Keratinocyte (primary cell): ENCODE measurements at regions not wholly inside any gene's neighbourhood (a gene's known extent, or its start where the extent isn't known, plus 50 kb on each side); places are given as distances from the start of the nearest gene placed in this dataset.

Experiments used
- DNase-seq: peaks from one replicate; pipeline ENCODE4 v3.0.0-alpha.2; 2011; ENCODE audit warnings: low read depth, missing footprints, low spot score
- FAIRE-seq: peaks from 2 replicates; lab custom pipeline; 2011; peaks lifted over from hg19 to GRCh38; lab: Jason Lieb, UNC
- H2AFZ ChIP-seq: 2 replicates; pipeline ENCODE4 v1.6.0; 2012; ENCODE audit warnings: low read length, control low read depth, inconsistent platforms; ENCODE audit not compliant: control insufficient read depth
- H3K27ac ChIP-seq: 2 replicates; pipeline ENCODE4 v1.5.1; 2011; ENCODE audit warnings: low read length; ENCODE audit not compliant: control insufficient read depth, insufficient read depth
- H3K27me3 ChIP-seq: 3 replicates; pipeline ENCODE4 v1.6.0; 2011; ENCODE audit warnings: low read length; ENCODE audit not compliant: control insufficient read depth, insufficient read depth; ENCODE audit errors: extremely low read depth
- H3K36me3 ChIP-seq, 2 experiments: 2 replicates in 1 of 2; 3 replicates in 1 of 2; pipeline ENCODE4 v1.5.1; 2011; ENCODE audit warnings: low read length in 2 of 2, mild to moderate bottlenecking in 1 of 2; ENCODE audit not compliant: control insufficient read depth in 2 of 2, insufficient read depth in 2 of 2; ENCODE audit errors: extremely low read depth in 1 of 2
- H3K4me1 ChIP-seq: 3 replicates; pipeline ENCODE4 v1.5.1; 2011; ENCODE audit warnings: low read length; ENCODE audit not compliant: control insufficient read depth, insufficient read depth; ENCODE audit errors: extremely low read depth
- H3K4me2 ChIP-seq: 3 replicates; pipeline ENCODE4 v1.6.0; 2011; ENCODE audit warnings: low read depth, low read length; ENCODE audit not compliant: control insufficient read depth, insufficient read depth; ENCODE audit errors: extremely low read depth
- H3K4me3 ChIP-seq, 3 experiments: fragments of 200-600 bp in 1 of 3; sonication (generic) in 1 of 3; 2 replicates in 2 of 3; 3 replicates in 1 of 3; pipeline ENCODE4 v1.5.1; 2011 to 2016; ENCODE audit warnings: low read length in 3 of 3, mild to moderate bottlenecking in 3 of 3, control low read depth in 2 of 3, inconsistent platforms in 1 of 3, low read depth in 1 of 3, mixed read lengths in 1 of 3, mixed run types in 1 of 3, moderate library complexity in 1 of 3; ENCODE audit not compliant: control insufficient read depth in 2 of 3, insufficient read depth in 2 of 3; ENCODE audit errors: extremely low read depth in 1 of 3
- H3K79me2 ChIP-seq: 2 replicates; pipeline ENCODE4 v1.6.0; 2012; ENCODE audit warnings: low read length; ENCODE audit not compliant: control insufficient read depth, insufficient read depth
- H3K9ac ChIP-seq: 3 replicates; pipeline ENCODE4 v1.6.0; 2011; ENCODE audit warnings: low read length; ENCODE audit not compliant: control insufficient read depth, insufficient read depth; ENCODE audit errors: extremely low read depth
- H3K9me1 ChIP-seq: 3 replicates; pipeline ENCODE4 v1.6.0; 2011; ENCODE audit warnings: low read length; ENCODE audit not compliant: control insufficient read depth, insufficient read depth; ENCODE audit errors: extremely low read depth
- H3K9me3 ChIP-seq: 2 replicates; pipeline ENCODE4 v1.5.1; 2012; ENCODE audit warnings: low read depth, low read length; ENCODE audit not compliant: control insufficient read depth
- H4K20me1 ChIP-seq: 3 replicates; pipeline ENCODE4 v1.6.0; 2011; ENCODE audit warnings: low read length; ENCODE audit not compliant: control insufficient read depth, insufficient read depth; ENCODE audit errors: extremely low read depth
- EZH2 ChIP-seq: IDR thresholded peaks from one replicate; pipeline ENCODE4 v1.6.1; 2012; ENCODE audit warnings: inconsistent platforms, mild to moderate bottlenecking, low read length, moderate library complexity
- dilution Hi-C: fragments of 300-500 bp; cut with MboI; formaldehyde crosslinking; loops from one replicate; pipeline ENCODE4 v1.7.0; 2020; ENCODE audit warnings: low sequenced_read_pairs; ENCODE audit not compliant: extremely low pct_ligation_motif_present
- TF ChIP-seq, protein P1 (sequence below), 3 experiments: IDR thresholded peaks in 1 of 3; conservative IDR thresholded peaks in 1 of 3; optimal IDR thresholded peaks in 1 of 3; 2 replicates in 2 of 3; 3 replicates in 1 of 3; pipeline versions ENCODE3 to v1.5.1; 2011; ENCODE audit warnings: low read length in 3 of 3, mild to moderate bottlenecking in 3 of 3, moderate library complexity in 2 of 3, control low read depth in 1 of 3, inconsistent platforms in 1 of 3; ENCODE audit not compliant: insufficient read depth in 2 of 3; ENCODE audit errors: extremely low read depth in 1 of 3

DNA sequence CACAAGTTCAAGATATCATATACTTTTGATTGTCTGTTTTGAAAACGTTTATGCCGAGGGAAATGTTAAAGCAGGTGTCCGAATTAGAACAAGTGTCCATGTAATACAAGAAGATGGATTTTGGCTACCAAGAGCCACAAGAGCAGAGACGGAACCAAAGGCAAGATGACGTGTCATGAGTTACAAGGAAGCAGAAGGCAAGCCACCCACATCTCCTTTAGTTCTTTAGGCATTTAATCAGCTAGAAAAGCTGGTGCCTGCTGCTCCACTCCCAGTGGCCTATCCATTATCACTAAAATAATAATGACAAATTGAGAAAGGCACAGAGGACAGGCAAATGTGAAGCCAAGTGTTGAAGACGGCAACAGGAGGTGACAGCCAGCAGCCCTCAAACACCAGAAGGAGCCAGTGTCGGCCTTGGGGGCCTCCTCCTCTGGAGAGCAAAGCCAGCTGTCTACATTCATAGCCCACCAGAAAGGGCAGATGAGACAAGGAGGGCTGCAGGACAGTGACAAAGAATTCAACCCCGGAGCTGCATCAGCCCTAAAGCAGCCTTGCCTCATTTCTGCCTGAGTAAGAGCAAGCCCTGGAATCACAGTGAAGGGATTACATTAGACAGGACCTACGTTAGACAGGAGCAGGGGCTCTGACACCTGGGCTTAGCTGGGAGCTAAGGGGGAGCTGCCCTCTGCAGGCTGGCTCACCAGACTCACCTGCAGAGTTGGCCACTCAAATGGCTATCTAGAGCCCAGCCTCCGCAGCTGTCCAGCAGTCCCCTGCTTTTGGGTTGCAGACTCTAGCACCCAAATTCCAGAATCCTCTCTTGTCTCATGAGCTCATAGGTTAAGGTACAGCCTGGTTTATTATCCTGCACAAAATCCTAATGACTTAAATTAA lies 569.9 kb downstream of the UQCRFS1 start:
- Histone ChIP-seq H3K4me2 (no peak overlapping the region), H4K20me1 (no peaks in the 10 kb centered on the region), H3K36me3 (no peaks in the 10 kb centered on the region), H3K9me1 (no peaks in the 10 kb centered on the region), H3K9me3 (peaks cover 5% of the 10 kb centered on the region), H3K79me2 (no peaks in the 10 kb centered on the region), H3K4me3 (no peak overlapping the region), H3K27me3 (no peaks in the 10 kb centered on the region), H3K27ac (no peak overlapping the region), H2AFZ (no peak overlapping the region), H3K9ac (no peak overlapping the region), H3K4me1 (no peaks in the 10 kb centered on the region)
- TF ChIP-seq, protein P1, sequence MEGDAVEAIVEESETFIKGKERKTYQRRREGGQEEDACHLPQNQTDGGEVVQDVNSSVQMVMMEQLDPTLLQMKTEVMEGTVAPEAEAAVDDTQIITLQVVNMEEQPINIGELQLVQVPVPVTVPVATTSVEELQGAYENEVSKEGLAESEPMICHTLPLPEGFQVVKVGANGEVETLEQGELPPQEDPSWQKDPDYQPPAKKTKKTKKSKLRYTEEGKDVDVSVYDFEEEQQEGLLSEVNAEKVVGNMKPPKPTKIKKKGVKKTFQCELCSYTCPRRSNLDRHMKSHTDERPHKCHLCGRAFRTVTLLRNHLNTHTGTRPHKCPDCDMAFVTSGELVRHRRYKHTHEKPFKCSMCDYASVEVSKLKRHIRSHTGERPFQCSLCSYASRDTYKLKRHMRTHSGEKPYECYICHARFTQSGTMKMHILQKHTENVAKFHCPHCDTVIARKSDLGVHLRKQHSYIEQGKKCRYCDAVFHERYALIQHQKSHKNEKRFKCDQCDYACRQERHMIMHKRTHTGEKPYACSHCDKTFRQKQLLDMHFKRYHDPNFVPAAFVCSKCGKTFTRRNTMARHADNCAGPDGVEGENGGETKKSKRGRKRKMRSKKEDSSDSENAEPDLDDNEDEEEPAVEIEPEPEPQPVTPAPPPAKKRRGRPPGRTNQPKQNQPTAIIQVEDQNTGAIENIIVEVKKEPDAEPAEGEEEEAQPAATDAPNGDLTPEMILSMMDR (optimal IDR thresholded peaks at IDR 0.05 in 1 of 3, IDR thresholded peaks at IDR 0.05 in 1 of 3, conservative IDR thresholded peaks at IDR 0.05 in 1 of 3; ENCODE audit: extremely low read depth in 1 of 3, insufficient read depth in 2 of 3, low read length in 3 of 3), result no peak
- no peak for TF ChIP-seq EZH2
- DNase-seq (no peak), FAIRE-seq (no peak)
- dilution Hi-C loops, result no loop called here

DNA sequence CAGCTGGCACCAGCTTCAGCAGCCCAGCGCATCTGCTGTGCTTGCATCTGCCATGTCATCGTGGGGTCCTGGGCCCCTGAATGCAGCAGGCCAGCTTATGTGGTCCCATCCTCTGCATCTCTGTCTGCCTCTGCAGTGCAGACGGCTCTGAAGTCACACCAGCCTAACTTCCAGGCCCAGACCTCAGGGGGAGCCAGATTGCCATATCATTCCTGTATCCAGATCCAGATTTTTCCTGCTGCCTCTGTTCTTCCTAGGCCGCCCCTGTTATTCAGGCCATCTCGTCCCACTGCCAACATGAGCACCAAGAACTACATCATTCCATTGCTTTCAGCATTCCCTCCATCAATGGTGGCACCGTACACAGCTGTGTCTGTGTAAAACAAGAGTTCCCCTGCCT lies 571.6 kb downstream of the UQCRFS1 start:
- no peak overlapping the region for H3K9ac ChIP-seq
- TF ChIP-seq, protein P1 (optimal IDR thresholded peaks at IDR 0.05 in 1 of 3, IDR thresholded peaks at IDR 0.05 in 1 of 3, conservative IDR thresholded peaks at IDR 0.05 in 1 of 3; ENCODE audit: extremely low read depth in 1 of 3, insufficient read depth in 2 of 3, low read length in 3 of 3), result no peak
- TF ChIP-seq EZH2, result no peak
- H3K4me2 ChIP-seq, result no peak overlapping the region
- H2AFZ ChIP-seq, result no peak overlapping the region
- FAIRE-seq, result no peak
- no peaks in the 10 kb centered on the region for H3K27me3 ChIP-seq
- H3K36me3 ChIP-seq, result no peaks in the 10 kb centered on the region
- dilution Hi-C loops, result no loop called here
- H3K4me1 ChIP-seq, result no peaks in the 10 kb centered on the region
- no peaks in the 10 kb centered on the region for H4K20me1 ChIP-seq
- no peak for DNase-seq
- no peaks in the 10 kb centered on the region for H3K9me1 ChIP-seq
- H3K4me3 ChIP-seq, result no peak overlapping the region
- peaks cover 5% of the 10 kb centered on the region for H3K9me3 ChIP-seq
- no peaks in the 10 kb centered on the region for H3K79me2 ChIP-seq
- H3K27ac ChIP-seq, result no peak overlapping the region
